HG03442 (cell line): ENCODE measurements at regions not wholly inside any gene's neighbourhood (a gene's known extent, or its start where the extent isn't known, plus 50 kb on each side); places are given as distances from the start of the nearest gene placed in this dataset.
"Not testable (repeated sequence)": the region's sequence is repeated elsewhere in the genome, so short reads cannot be mapped to it uniquely, and the experiment has no call there.

Source experiments
- ATAC-seq: cut with Tn5 transposase; IDR thresholded peaks from one replicate; pipeline ENCODE4 v1.9.1; 2021; ENCODE audit warnings: mild to moderate bottlenecking, moderate library complexity; ENCODE audit not compliant: unreplicated experiment

- ATAC-seq = not testable (repeated sequence)
Observed at GRCh38 chr9:82433290-82433931, 444.8 kb downstream of the SPATA31D1 start.

DNA sequence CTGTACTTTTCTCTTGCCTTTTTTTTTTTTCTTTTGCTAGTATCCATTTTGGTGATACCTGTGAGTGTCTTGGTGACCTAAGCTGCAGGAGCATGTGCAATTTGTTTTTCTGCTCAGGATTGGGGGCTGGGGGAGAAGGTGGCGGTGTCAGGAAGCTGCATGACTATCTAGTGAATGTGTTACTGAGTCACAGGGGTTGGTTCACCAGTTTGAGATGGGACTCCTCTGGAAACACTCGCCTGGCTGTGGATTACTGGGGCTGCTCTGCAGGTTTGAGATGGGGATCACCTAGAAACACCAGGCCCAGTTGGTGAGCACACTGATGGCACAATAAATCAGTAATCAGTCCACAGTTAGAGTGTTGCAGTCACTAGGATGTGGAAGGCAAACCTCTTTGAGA is 447.9 kb downstream of the SPATA31D1 start:
- no peak for ATAC-seq

- ATAC-seq = not testable (repeated sequence)
Observed at GRCh38 chr9:82437183-82437582, 448.6 kb downstream of the SPATA31D1 start.

DNA sequence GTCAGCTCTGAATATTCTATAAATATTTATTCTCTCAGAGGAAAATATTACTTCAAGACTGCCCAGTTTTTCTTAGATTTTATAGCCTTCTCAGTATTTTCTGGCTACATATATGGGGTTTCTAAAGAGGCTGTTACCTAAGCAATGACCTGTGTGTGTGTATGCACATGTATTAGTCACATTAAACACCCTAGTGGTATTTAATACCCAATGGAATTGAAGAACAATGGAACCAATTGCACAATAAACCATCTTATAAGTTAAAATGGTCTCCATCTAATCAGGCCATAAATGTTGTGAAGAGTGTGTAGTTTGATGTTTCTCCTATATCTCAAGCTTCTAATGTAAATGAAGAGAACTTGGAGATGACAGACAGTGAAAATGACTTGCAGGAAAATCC is 450.0 kb downstream of the SPATA31D1 start:
- ATAC-seq = no peak

DNA sequence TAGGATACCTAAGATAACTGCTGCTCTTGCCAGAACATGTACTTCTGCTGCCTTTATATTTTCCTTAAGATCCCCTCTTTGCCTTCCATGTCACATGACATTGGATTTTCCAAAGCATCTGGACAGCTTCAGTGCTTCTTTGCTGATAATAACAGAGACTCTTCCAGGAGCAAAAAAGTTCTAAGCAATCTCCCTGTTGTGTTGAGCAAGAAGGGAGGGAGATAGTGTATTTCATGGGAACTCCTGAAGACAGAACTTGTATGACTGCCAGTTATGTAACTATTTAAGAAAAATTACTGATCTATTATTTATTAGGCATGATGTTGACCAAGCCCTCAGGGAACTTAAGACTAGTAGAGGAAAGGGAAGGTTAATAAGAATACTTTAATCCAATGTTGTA is 454.7 kb downstream of the SPATA31D1 start:
- no peak for ATAC-seq

DNA sequence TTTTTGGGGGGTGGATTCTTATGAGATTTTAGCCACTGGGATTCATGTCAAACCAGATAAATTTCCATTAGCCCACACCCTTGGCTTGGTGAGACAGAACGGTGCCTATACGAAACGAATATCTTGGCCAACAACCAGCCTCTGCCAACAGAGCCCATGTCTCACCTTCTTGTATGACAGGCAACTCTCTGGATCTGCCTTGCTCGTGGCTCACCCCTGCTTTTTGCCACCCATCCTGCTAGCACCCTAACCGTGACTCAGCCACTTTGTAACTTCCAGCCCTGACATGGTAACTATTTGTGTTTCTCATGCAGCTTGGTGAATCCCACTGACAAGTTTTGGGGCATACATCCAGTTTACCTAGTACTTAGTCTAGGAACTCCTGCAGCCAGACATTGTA is 457.0 kb downstream of the SPATA31D1 start:
- no peak for ATAC-seq

DNA sequence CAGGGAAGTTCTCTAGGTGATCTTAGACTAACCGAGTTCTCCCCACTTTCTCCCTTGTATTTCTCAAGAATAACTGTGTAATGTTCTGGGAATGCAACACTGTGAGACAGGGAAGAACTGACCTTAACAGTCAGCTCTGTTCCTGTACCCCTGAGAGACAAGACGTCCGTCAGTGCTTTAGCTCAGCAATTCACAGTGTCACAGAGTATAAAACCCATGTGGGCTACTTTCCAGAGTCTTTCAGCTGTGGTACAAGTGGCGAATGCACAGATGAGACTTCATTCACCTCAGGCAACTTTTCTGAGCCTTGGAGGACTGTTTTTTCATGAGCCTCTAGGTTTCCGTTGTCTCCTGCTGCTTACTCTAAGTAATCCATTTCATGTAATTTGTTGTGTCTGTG is 458.8 kb downstream of the SPATA31D1 start:
- ATAC-seq = no peak

DNA sequence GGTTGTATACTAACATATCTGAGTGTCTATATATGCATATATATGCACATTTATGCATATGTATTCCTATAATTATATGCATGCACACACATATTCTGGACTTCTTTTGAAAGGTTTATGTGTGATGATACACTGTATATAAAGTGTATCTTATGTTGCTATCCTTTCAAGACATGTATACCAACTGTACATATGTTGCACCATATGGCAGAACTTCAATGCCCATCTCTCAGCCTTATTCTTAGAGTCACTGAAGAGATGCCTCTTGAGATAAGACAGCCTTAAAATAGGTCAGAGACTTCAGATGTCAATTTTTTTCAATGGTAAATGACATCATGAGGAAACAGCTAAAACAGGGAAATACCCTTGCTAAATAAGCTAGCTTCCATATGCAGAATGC is 461.4 kb downstream of the SPATA31D1 start:
- no peak for ATAC-seq

DNA sequence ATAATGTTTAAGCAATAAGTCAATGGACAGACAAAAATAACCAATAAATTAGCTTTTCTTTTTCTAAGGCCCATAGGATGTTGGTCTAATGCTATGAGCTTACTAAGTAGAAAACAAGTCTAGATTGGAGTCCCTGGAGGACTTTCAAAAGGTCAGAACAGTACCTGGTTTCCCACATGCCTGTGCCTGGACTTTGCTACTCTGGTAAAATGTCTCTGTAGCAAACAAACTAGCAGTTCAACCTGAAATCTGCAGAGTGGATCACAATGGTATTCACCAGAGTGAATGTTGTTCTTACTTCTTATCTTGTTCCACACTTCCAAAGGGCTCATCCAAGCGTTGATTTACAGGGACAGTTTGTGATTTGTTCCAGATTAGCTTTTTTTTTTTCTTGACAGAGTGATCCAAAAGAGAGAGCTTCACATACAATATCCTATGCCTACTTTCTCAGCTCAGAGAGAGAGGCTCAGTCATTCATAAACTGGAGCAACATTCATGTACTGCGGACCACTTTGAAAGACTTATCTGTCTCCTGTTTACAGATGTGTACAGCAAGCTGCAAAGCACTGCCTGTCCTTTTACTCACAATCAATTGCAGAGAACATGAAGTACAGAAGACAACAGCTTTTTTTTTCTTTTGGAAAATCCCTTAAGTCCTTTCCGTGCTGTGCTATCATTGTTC is 466.1 kb downstream of the SPATA31D1 start:
- no peak for ATAC-seq

DNA sequence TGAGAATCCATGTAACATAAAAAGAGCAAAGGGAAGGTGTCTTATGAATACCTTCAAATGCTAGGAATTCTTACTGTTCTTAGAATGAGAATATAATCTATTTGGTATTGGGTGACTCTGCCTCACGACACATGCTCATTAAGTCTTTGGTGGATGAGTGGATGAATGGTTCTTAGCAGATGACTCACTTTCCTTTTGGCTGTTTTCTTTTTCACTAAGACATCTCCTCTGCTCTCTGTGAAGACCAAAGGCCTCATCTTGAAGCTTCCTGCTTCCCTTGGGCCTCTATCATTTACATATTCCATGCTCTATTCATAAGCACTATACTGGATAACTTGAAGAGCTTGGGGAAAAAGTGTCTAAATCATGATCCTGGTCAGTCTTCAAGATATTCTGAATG is 468.1 kb downstream of the SPATA31D1 start:
- no peak for ATAC-seq

- no peak for ATAC-seq
Observed at GRCh38 chr9:82457298-82457697, 468.7 kb downstream of the SPATA31D1 start.

DNA sequence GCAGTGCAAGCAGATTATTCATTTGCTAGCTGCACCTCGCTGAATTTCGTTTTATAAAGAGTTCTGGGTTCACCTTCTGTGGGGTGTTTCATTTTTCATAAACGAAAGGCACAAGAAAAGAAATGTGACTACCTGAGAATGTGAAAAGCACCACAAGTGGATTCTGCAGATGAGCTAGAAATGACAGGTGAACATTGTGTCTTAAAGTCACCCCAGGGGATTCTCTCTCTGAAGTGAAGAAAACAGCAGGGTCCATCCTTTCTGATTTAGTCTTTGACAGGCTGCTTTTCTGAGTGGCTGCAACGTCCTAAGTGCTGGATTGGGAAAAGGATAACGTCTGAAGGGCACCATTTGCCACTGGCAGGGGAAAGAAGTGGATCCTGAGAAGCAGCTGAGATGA is 469.3 kb downstream of the SPATA31D1 start:
- no peak for ATAC-seq

DNA sequence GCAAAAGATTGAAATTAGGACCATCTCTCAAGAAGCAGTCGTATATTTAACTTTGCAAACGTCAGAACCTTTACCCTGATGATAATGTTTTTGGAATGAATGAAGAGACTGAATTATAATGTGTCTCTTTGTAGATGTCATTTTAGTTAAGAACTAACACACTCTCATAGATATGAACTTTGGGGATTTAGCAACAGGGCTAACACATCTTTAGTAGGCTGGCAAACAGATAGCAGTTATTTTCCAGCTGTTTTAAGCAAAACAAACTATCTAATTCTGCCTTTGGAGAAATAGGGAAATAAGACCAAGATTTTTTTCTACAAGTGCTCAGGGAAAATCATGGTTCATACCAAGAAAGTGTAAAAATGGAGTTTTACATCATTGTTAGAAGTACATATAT is 469.7 kb downstream of the SPATA31D1 start:
- no peak for ATAC-seq

DNA sequence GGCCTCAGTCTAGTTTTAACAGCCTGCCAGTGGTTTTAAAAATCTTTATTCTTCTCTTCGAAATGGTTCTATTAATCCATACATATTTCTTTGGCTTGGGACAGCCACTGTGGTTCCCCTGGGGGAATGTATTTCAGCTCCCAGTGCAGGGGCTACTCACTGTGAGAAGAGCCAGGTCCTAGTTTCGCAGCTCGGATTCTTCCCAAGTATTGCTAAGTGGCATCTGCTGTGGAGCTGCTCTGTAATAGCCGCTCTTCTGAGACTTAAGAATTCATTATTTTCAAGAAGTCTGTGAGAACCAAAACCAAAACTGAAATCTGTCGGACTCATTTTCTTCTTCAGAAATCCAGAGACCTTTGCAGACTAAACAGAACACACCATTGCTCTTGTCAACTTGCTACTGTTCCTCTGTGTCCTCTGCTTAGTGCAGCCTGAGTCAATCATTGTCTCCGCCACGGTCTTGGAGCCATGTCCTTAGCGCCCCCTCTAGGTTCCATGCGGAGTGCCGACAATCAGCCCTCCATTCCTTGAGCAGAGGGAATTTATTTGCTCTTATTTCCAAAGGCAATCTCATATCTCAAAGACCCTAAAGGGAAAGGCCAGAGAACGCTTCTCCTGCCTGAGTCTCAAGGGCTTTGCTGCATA is 478.2 kb downstream of the SPATA31D1 start:
- no peak for ATAC-seq

DNA sequence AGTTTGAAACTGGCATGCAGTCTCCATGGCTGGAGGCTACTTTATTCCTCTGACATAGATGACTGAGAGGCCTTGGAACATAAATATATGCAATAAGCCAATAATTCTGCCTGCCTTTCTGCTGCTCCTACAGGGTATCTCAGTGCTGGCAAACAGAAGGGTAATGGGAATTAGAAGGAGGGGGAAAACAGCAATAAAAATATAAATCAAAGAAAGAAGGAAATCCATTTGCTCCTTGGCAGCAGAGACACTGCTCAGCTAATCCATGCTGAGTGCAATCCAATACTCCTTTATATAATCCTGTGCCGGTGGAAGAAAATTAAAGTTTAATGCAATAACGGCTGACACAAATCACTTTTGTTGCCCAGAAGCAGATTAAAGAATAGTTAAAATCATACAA is 478.9 kb downstream of the SPATA31D1 start:
- no peak for ATAC-seq

GRCh38 chr9:82474235-82474634 is 485.7 kb downstream of the SPATA31D1 start:
- no peak for ATAC-seq

GRCh38 chr9:82475584-82476301 is 487.2 kb downstream of the SPATA31D1 start:
- no peak for ATAC-seq

GRCh38 chr9:82480921-82481320 is 492.3 kb downstream of the SPATA31D1 start:
- no peak for ATAC-seq

- no peak for ATAC-seq
Observed at GRCh38 chr9:82487935-82488312, 499.4 kb downstream of the SPATA31D1 start.

- no peak for ATAC-seq
Observed at GRCh38 chr9:82488313-82489200, 500.0 kb downstream of the SPATA31D1 start.
